ENCODE measurements at regions not wholly inside any gene's neighbourhood (a gene's known extent, or its start where the extent isn't known, plus 50 kb on each side); places are given as distances from the start of the nearest gene placed in this dataset.

- TF ChIP-seq CTCF (conservative IDR thresholded peaks at IDR 0.05; ENCODE audit: low read length) (no peak), EZH2phosphoT487 (IDR thresholded peaks at IDR 0.05; ENCODE audit: borderline replicate concordance, low read depth, low read length) (no peak)
Measured at GRCh38 chr1:80349218-80349617, 1342.7 kb upstream of the ADGRL4 start.
